K562 (cell line): ENCODE measurements at regions not wholly inside any gene's neighbourhood (a gene's known extent, or its start where the extent isn't known, plus 50 kb on each side); places are given as distances from the start of the nearest gene placed in this dataset.
A peak's percentile ranks its signal among the peaks of the same experiment; 100 is the strongest.

Source experiments
- KLF1 ChIP-seq: fragments of 450-650 bp; IDR thresholded peaks from 2 replicates; pipeline ENCODE4 v1.6.1; 2016; ENCODE audit warnings: missing genetic modification characterization, missing compliant biosample characterization
- L3MBTL2 ChIP-seq: fragments of 450-650 bp; IDR thresholded peaks from 2 replicates; pipeline ENCODE4 v1.6.1; 2016; ENCODE audit warnings: mild to moderate bottlenecking, moderate library complexity
- MTA3 ChIP-seq: fragments of 450-650 bp; formaldehyde crosslinking; IDR thresholded peaks from 2 replicates; pipeline ENCODE4 v1.6.1; 2017; ENCODE audit warnings: mild to moderate bottlenecking, borderline replicate concordance
- NFATC3 ChIP-seq: fragments of 450-650 bp; IDR thresholded peaks from 2 replicates; pipeline ENCODE4 v1.6.1; 2017; ENCODE audit warnings: mild to moderate bottlenecking
- ZNF75A ChIP-seq: fragments of 450-650 bp; formaldehyde crosslinking; IDR thresholded peaks from 2 replicates; pipeline ENCODE4 v1.4.0; 2020; ENCODE audit warnings: mild to moderate bottlenecking
- TF ChIP-seq, protein P1 (sequence below): sonication (generic); formaldehyde crosslinking; IDR thresholded peaks from 2 replicates; pipeline ENCODE4 v1.8.0; 2022; ENCODE audit warnings: missing genetic modification reagents, mild to moderate bottlenecking, borderline replicate concordance
- TF ChIP-seq, protein P2 (sequence below), 3 experiments: IDR thresholded peaks in 2 of 3; conservative IDR thresholded peaks in 1 of 3; 2 replicates each; pipeline ENCODE4 v1.5.1; 2011 to 2012; ENCODE audit warnings: low read length in 3 of 3, mild to moderate bottlenecking in 3 of 3, control low read depth in 2 of 3, improper control_type of control experiment in 1 of 3, inconsistent platforms in 1 of 3, low read depth in 1 of 3, mixed read lengths in 1 of 3, moderate library complexity in 1 of 3; ENCODE audit not compliant: insufficient read depth in 2 of 3
- TF ChIP-seq, protein P3 (sequence below): fragments of 450-650 bp; IDR thresholded peaks from 2 replicates; pipeline ENCODE4 v1.6.1; 2018; ENCODE audit warnings: mild to moderate bottlenecking, low read depth; ENCODE audit not compliant: partially characterized antibody
- TF ChIP-seq, protein P4 (sequence below): fragments of 450-650 bp; formaldehyde crosslinking; IDR thresholded peaks from 2 replicates; pipeline ENCODE4 v1.4.0; 2020; ENCODE audit warnings: mild to moderate bottlenecking
- TF ChIP-seq, protein P5 (sequence below): sonication (generic); IDR thresholded peaks from 2 replicates; pipeline ENCODE4 v1.6.1; 2016
- TF ChIP-seq, protein P6 (sequence below): fragments of 250-450 bp; sonication (Bioruptor Pico); IDR thresholded peaks from 2 replicates; pipeline ENCODE4 v1.8.0; 2022; ENCODE audit warnings: inconsistent platforms, mild to moderate bottlenecking, moderate library complexity, borderline replicate concordance

DNA sequence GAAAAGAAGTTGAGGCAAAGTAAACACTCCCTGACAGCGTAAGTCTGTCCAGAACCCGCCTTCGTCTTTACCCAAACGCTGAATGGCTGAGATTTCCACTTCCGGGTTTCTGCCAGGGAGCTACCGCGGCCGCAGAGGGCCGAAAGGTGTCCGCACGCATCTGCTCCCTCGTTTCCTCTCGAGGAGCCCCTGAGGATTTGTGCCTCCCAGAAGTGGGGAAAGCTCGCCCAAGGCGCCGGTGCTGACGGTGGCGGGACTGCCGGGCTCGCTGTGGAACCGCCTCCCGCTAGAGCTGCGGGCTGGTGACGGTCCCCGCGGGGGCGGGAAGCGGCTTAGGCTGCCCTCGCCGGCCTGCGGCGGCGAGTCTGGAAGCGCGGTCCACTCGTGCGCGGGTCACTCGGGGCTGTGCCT, 1760.2 kb upstream of the DEFB115 start (continued):
- TF ChIP-seq, protein P1, sequence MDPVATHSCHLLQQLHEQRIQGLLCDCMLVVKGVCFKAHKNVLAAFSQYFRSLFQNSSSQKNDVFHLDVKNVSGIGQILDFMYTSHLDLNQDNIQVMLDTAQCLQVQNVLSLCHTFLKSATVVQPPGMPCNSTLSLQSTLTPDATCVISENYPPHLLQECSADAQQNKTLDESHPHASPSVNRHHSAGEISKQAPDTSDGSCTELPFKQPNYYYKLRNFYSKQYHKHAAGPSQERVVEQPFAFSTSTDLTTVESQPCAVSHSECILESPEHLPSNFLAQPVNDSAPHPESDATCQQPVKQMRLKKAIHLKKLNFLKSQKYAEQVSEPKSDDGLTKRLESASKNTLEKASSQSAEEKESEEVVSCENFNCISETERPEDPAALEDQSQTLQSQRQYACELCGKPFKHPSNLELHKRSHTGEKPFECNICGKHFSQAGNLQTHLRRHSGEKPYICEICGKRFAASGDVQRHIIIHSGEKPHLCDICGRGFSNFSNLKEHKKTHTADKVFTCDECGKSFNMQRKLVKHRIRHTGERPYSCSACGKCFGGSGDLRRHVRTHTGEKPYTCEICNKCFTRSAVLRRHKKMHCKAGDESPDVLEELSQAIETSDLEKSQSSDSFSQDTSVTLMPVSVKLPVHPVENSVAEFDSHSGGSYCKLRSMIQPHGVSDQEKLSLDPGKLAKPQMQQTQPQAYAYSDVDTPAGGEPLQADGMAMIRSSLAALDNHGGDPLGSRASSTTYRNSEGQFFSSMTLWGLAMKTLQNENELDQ = no peak
- TF ChIP-seq KLF1 (tag) (no peak), MTA3 (no peak), NFATC3 (no peak), ZNF75A (CRISPR knock-in tag) (no peak), L3MBTL2 (peak; percentile 80)
- TF ChIP-seq, protein P2, sequence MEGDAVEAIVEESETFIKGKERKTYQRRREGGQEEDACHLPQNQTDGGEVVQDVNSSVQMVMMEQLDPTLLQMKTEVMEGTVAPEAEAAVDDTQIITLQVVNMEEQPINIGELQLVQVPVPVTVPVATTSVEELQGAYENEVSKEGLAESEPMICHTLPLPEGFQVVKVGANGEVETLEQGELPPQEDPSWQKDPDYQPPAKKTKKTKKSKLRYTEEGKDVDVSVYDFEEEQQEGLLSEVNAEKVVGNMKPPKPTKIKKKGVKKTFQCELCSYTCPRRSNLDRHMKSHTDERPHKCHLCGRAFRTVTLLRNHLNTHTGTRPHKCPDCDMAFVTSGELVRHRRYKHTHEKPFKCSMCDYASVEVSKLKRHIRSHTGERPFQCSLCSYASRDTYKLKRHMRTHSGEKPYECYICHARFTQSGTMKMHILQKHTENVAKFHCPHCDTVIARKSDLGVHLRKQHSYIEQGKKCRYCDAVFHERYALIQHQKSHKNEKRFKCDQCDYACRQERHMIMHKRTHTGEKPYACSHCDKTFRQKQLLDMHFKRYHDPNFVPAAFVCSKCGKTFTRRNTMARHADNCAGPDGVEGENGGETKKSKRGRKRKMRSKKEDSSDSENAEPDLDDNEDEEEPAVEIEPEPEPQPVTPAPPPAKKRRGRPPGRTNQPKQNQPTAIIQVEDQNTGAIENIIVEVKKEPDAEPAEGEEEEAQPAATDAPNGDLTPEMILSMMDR (IDR thresholded peaks at IDR 0.05 in 2 of 3, conservative IDR thresholded peaks at IDR 0.05 in 1 of 3; ENCODE audit: insufficient read depth in 2 of 3, low read depth in 1 of 3, low read length in 3 of 3) = peak in 2 of 3 experiments; percentile 31 to 33; a peak in 3 of 6 replicates
- TF ChIP-seq, protein P3, sequence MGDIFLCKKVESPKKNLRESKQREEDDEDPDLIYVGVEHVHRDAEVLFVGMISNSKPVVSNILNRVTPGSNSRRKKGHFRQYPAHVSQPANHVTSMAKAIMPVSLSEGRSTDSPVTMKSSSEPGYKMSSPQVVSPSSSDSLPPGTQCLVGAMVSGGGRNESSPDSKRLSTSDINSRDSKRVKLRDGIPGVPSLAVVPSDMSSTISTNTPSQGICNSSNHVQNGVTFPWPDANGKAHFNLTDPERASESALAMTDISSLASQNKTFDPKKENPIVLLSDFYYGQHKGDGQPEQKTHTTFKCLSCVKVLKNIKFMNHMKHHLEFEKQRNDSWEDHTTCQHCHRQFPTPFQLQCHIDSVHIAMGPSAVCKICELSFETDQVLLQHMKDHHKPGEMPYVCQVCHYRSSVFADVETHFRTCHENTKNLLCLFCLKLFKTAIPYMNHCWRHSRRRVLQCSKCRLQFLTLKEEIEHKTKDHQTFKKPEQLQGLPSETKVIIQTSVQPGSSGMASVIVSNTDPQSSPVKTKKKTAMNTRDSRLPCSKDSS = no peak
- TF ChIP-seq, protein P4, sequence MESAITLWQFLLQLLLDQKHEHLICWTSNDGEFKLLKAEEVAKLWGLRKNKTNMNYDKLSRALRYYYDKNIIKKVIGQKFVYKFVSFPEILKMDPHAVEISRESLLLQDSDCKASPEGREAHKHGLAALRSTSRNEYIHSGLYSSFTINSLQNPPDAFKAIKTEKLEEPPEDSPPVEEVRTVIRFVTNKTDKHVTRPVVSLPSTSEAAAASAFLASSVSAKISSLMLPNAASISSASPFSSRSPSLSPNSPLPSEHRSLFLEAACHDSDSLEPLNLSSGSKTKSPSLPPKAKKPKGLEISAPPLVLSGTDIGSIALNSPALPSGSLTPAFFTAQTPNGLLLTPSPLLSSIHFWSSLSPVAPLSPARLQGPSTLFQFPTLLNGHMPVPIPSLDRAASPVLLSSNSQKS (CRISPR knock-in tag) = no peak
- TF ChIP-seq, protein P5, sequence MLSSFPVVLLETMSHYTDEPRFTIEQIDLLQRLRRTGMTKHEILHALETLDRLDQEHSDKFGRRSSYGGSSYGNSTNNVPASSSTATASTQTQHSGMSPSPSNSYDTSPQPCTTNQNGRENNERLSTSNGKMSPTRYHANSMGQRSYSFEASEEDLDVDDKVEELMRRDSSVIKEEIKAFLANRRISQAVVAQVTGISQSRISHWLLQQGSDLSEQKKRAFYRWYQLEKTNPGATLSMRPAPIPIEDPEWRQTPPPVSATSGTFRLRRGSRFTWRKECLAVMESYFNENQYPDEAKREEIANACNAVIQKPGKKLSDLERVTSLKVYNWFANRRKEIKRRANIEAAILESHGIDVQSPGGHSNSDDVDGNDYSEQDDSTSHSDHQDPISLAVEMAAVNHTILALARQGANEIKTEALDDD = no peak
- TF ChIP-seq, protein P6, sequence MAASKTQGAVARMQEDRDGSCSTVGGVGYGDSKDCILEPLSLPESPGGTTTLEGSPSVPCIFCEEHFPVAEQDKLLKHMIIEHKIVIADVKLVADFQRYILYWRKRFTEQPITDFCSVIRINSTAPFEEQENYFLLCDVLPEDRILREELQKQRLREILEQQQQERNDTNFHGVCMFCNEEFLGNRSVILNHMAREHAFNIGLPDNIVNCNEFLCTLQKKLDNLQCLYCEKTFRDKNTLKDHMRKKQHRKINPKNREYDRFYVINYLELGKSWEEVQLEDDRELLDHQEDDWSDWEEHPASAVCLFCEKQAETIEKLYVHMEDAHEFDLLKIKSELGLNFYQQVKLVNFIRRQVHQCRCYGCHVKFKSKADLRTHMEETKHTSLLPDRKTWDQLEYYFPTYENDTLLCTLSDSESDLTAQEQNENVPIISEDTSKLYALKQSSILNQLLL (CRISPR knock-in tag) = no peak
